ENCODE measurements at regions not wholly inside any gene's neighbourhood (a gene's known extent, or its start where the extent isn't known, plus 50 kb on each side); places are given as distances from the start of the nearest gene placed in this dataset.
"Not testable (repeated sequence)": the region's sequence is repeated elsewhere in the genome, so short reads cannot be mapped to it uniquely, and the experiment has no call there.

GRCh38 chr15:45873781-45874180, 239.0 kb downstream of the SQOR start:
- DNase-seq: no peak
- no peak overlapping the region for H3K4me3 ChIP-seq (ENCODE audit: control insufficient read depth in 1 of 7, extremely low read depth in 1 of 7, insufficient read depth in 4 of 7, low read depth in 2 of 7, low read length in 6 of 7)
- peaks cover 0 to 4% (median 0%) of the 10 kb centered on the region in 4 experiments for H3K4me1 ChIP-seq (ENCODE audit: control extremely low read depth in 1 of 4, control insufficient read depth in 4 of 4, insufficient read depth in 4 of 4, low read length in 3 of 4)
- ChIA-PET POLR2A (no interaction called here), CTCF (no interaction called here)
- WGBS (ENCODE audit: insufficient coverage): 81% methylated on average over 3 of the region's 3 CpGs
- no peak overlapping the region for H3K27ac ChIP-seq (ENCODE audit: insufficient read depth in 1 of 2, low read depth in 1 of 2, low read length in 2 of 2, poor library complexity in 1 of 2, severe bottlenecking in 2 of 2)
- H3K36me3 ChIP-seq (ENCODE audit: control insufficient read depth in 4 of 4, insufficient read depth in 4 of 4, low read length in 3 of 4): no peaks in the 10 kb centered on the region
- H3K9me3 ChIP-seq (ENCODE audit: control extremely low read depth in 1 of 5, control insufficient read depth in 4 of 5, insufficient read depth in 2 of 5, low read depth in 1 of 5, low read length in 4 of 5): peaks cover 0 to 8% (median 2%) of the 10 kb centered on the region in 5 experiments
- H3K27me3 ChIP-seq (replicated peaks in 2 of 5; ENCODE audit: control insufficient read depth in 4 of 5, insufficient read depth in 5 of 5, low read length in 4 of 5): no peaks in the 10 kb centered on the region

- POLR2A ChIA-PET; H3K4me1 ChIP-seq (ENCODE audit: control extremely low read depth in 1 of 4, control insufficient read depth in 4 of 4, insufficient read depth in 4 of 4, low read length in 3 of 4); H3K27me3 ChIP-seq (replicated peaks in 2 of 5; ENCODE audit: control insufficient read depth in 4 of 5, insufficient read depth in 5 of 5, low read length in 4 of 5); H3K27ac ChIP-seq (ENCODE audit: insufficient read depth in 1 of 2, low read depth in 1 of 2, low read length in 2 of 2, poor library complexity in 1 of 2, severe bottlenecking in 2 of 2); H3K4me3 ChIP-seq (ENCODE audit: control insufficient read depth in 1 of 7, extremely low read depth in 1 of 7, insufficient read depth in 4 of 7, low read depth in 2 of 7, low read length in 6 of 7); H3K36me3 ChIP-seq (ENCODE audit: control insufficient read depth in 4 of 4, insufficient read depth in 4 of 4, low read length in 3 of 4); DNase-seq; CTCF ChIA-PET; H3K9me3 ChIP-seq (ENCODE audit: control extremely low read depth in 1 of 5, control insufficient read depth in 4 of 5, insufficient read depth in 2 of 5, low read depth in 1 of 5, low read length in 4 of 5): not testable (repeated sequence)
- WGBS (ENCODE audit: insufficient coverage): no CpG with 5 or more reads among the region's 2 CpGs
These were observed 239.7 kb downstream of the SQOR start for GRCh38 chr15:45874566-45874965.

- Histone ChIP-seq H3K4me1 (ENCODE audit: control extremely low read depth in 1 of 4, control insufficient read depth in 4 of 4, insufficient read depth in 4 of 4, low read length in 3 of 4) (no peaks in the 10 kb centered on the region), H3K36me3 (ENCODE audit: control insufficient read depth in 4 of 4, insufficient read depth in 4 of 4, low read length in 3 of 4) (no peaks in the 10 kb centered on the region), H3K4me3 (ENCODE audit: control insufficient read depth in 1 of 7, extremely low read depth in 1 of 7, insufficient read depth in 4 of 7, low read depth in 2 of 7, low read length in 6 of 7) (no peak overlapping the region), H3K9me3 (ENCODE audit: control extremely low read depth in 1 of 5, control insufficient read depth in 4 of 5, insufficient read depth in 2 of 5, low read depth in 1 of 5, low read length in 4 of 5) (no peaks in the 10 kb centered on the region), H3K27me3 (replicated peaks in 2 of 5; ENCODE audit: control insufficient read depth in 4 of 5, insufficient read depth in 5 of 5, low read length in 4 of 5) (peaks cover 0 to 2% (median 0%) of the 10 kb centered on the region in 5 experiments), H3K27ac (ENCODE audit: insufficient read depth in 1 of 2, low read depth in 1 of 2, low read length in 2 of 2, poor library complexity in 1 of 2, severe bottlenecking in 2 of 2) (no peak overlapping the region)
- CTCF ChIA-PET: no interaction called here
- POLR2A ChIA-PET: no interaction called here
- WGBS (ENCODE audit: insufficient coverage): 100% methylated on average over 1 of the region's 2 CpGs
- no peak for DNase-seq
These were observed 249.5 kb downstream of the SQOR start for GRCh38 chr15:45884289-45884688.

- no peak for DNase-seq
- WGBS (ENCODE audit: insufficient coverage): 88% methylated on average over 4 of the region's 6 CpGs
- peaks cover 0 to 2% (median 0%) of the 10 kb centered on the region in 5 experiments for H3K27me3 ChIP-seq (replicated peaks in 2 of 5; ENCODE audit: control insufficient read depth in 4 of 5, insufficient read depth in 5 of 5, low read length in 4 of 5)
- ChIA-PET POLR2A (no interaction called here), CTCF (no interaction called here)
- H3K27ac ChIP-seq (ENCODE audit: insufficient read depth in 1 of 2, low read depth in 1 of 2, low read length in 2 of 2, poor library complexity in 1 of 2, severe bottlenecking in 2 of 2): no peak overlapping the region
- H3K9me3 ChIP-seq (ENCODE audit: control extremely low read depth in 1 of 5, control insufficient read depth in 4 of 5, insufficient read depth in 2 of 5, low read depth in 1 of 5, low read length in 4 of 5): no peaks in the 10 kb centered on the region
- H3K4me1 ChIP-seq (ENCODE audit: control extremely low read depth in 1 of 4, control insufficient read depth in 4 of 4, insufficient read depth in 4 of 4, low read length in 3 of 4): no peaks in the 10 kb centered on the region
- no peaks in the 10 kb centered on the region for H3K36me3 ChIP-seq (ENCODE audit: control insufficient read depth in 4 of 4, insufficient read depth in 4 of 4, low read length in 3 of 4)
- no peak overlapping the region for H3K4me3 ChIP-seq (ENCODE audit: control insufficient read depth in 1 of 7, extremely low read depth in 1 of 7, insufficient read depth in 4 of 7, low read depth in 2 of 7, low read length in 6 of 7)
These were observed 250.1 kb downstream of the SQOR start for GRCh38 chr15:45884755-45885445.

- no peak for DNase-seq
- Histone ChIP-seq H3K27me3 (replicated peaks in 2 of 5; ENCODE audit: control insufficient read depth in 4 of 5, insufficient read depth in 5 of 5, low read length in 4 of 5) (no peaks in the 10 kb centered on the region), H3K4me1 (ENCODE audit: control extremely low read depth in 1 of 4, control insufficient read depth in 4 of 4, insufficient read depth in 4 of 4, low read length in 3 of 4) (no peaks in the 10 kb centered on the region), H3K9me3 (ENCODE audit: control extremely low read depth in 1 of 5, control insufficient read depth in 4 of 5, insufficient read depth in 2 of 5, low read depth in 1 of 5, low read length in 4 of 5) (no peaks in the 10 kb centered on the region), H3K27ac (ENCODE audit: insufficient read depth in 1 of 2, low read depth in 1 of 2, low read length in 2 of 2, poor library complexity in 1 of 2, severe bottlenecking in 2 of 2) (no peak overlapping the region), H3K36me3 (ENCODE audit: control insufficient read depth in 4 of 4, insufficient read depth in 4 of 4, low read length in 3 of 4) (no peaks in the 10 kb centered on the region), H3K4me3 (ENCODE audit: control insufficient read depth in 1 of 7, extremely low read depth in 1 of 7, insufficient read depth in 4 of 7, low read depth in 2 of 7, low read length in 6 of 7) (no peak overlapping the region)
- POLR2A ChIA-PET: no interaction called here
- 94% methylated on average over 15 of the region's 21 CpGs for WGBS (ENCODE audit: insufficient coverage)
- CTCF ChIA-PET: no interaction called here
These were observed 251.0 kb downstream of the SQOR start for GRCh38 chr15:45885801-45886200.

GRCh38 chr15:45891766-45892165, 256.9 kb downstream of the SQOR start:
- H3K4me3 ChIP-seq (ENCODE audit: control insufficient read depth in 1 of 7, extremely low read depth in 1 of 7, insufficient read depth in 4 of 7, low read depth in 2 of 7, low read length in 6 of 7): no peak overlapping the region
- CTCF ChIA-PET: no interaction called here
- POLR2A ChIA-PET: no interaction called here

GRCh38 chr15:45892182-45892581, 257.4 kb downstream of the SQOR start:
- Histone ChIP-seq H3K4me3 (ENCODE audit: control insufficient read depth in 1 of 7, extremely low read depth in 1 of 7, insufficient read depth in 4 of 7, low read depth in 2 of 7, low read length in 6 of 7) (no peak overlapping the region), H3K36me3 (ENCODE audit: control insufficient read depth in 4 of 4, insufficient read depth in 4 of 4, low read length in 3 of 4) (no peaks in the 10 kb centered on the region), H3K9me3 (ENCODE audit: control extremely low read depth in 1 of 5, control insufficient read depth in 4 of 5, insufficient read depth in 2 of 5, low read depth in 1 of 5, low read length in 4 of 5) (no peaks in the 10 kb centered on the region), H3K4me1 (ENCODE audit: control extremely low read depth in 1 of 4, control insufficient read depth in 4 of 4, insufficient read depth in 4 of 4, low read length in 3 of 4) (no peaks in the 10 kb centered on the region), H3K27me3 (replicated peaks in 2 of 5; ENCODE audit: control insufficient read depth in 4 of 5, insufficient read depth in 5 of 5, low read length in 4 of 5) (no peaks in the 10 kb centered on the region), H3K27ac (ENCODE audit: insufficient read depth in 1 of 2, low read depth in 1 of 2, low read length in 2 of 2, poor library complexity in 1 of 2, severe bottlenecking in 2 of 2) (no peak overlapping the region)
- WGBS (ENCODE audit: insufficient coverage): 93% methylated on average over 2 of the region's 3 CpGs
- DNase-seq: no peak
- CTCF ChIA-PET: no interaction called here
- POLR2A ChIA-PET: no interaction called here

More at GRCh38 chr15:45891766-45892165, 256.9 kb downstream of the SQOR start:
- Histone ChIP-seq H3K9me3 (ENCODE audit: control extremely low read depth in 1 of 5, control insufficient read depth in 4 of 5, insufficient read depth in 2 of 5, low read depth in 1 of 5, low read length in 4 of 5) (no peaks in the 10 kb centered on the region), H3K27me3 (replicated peaks in 2 of 5; ENCODE audit: control insufficient read depth in 4 of 5, insufficient read depth in 5 of 5, low read length in 4 of 5) (no peaks in the 10 kb centered on the region), H3K27ac (ENCODE audit: insufficient read depth in 1 of 2, low read depth in 1 of 2, low read length in 2 of 2, poor library complexity in 1 of 2, severe bottlenecking in 2 of 2) (no peak overlapping the region), H3K36me3 (ENCODE audit: control insufficient read depth in 4 of 4, insufficient read depth in 4 of 4, low read length in 3 of 4) (no peaks in the 10 kb centered on the region), H3K4me1 (ENCODE audit: control extremely low read depth in 1 of 4, control insufficient read depth in 4 of 4, insufficient read depth in 4 of 4, low read length in 3 of 4) (no peaks in the 10 kb centered on the region)
- DNase-seq: no peak
- 85% methylated on average over 2 of the region's 2 CpGs for WGBS (ENCODE audit: insufficient coverage)

All from common myeloid progenitor, CD34-positive (primary cell).